ENCODE measurements at regions not wholly inside any gene's neighbourhood (a gene's known extent, or its start where the extent isn't known, plus 50 kb on each side); places are given as distances from the start of the nearest gene placed in this dataset.

DNA sequence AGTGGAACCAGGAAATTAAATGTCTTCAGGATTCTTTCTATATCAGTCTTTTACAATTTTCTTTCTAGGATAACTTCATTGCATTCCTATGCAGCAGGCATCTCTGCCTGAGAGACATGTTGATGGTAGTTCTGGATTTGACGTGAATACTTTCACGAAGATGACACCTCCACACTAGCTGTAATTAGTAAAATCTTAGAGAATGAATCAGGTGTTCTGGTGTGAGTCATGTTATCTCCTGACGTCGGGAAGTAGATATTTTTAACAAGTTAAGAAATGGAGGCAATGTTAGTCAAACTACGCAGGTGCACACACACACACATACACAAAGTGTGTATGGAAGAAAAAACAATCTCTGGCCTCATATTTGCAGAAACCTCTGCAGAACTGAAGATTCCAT, 1661.3 kb upstream of the MIR17HG start:
- DNase-seq = no peak

DNA sequence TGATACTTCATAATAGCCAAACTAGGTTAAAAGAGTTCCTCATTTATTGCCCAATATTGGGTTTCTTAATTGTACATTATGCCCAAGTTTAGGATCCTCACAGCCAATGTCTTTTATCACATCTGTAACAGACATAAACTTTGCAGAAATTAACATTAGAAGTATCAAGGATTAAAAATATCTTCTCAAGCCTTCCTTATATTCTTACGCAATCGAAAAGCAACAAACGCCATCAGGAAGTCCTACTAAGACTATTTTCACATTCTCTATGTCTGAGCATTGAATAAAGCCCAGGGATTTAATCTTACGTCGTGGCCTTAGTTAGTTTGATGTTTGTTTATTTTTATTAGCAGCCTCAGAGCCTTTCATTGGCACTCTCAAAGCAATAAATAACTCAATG, 1660.4 kb upstream of the MIR17HG start:
- DNase-seq = no peak

DNA sequence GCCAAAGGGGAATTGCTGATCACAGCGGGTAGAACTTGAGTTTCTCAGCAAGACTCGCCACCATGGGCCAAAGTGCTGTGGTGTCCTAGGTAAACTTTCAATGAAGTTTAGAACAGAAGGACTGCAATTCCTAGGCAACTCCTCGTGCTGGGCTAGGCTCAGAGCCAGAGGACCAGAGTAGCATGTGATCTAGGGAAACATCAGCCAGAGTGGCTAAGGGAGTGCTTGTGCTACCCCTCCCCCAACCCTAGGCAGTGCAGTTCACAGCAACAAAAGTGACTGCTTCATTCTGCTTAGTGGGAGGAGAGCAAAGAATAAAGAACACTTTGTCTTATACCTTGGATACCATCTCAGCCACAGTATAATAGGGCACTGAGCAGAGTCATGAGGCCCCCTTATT, 1658.6 kb upstream of the MIR17HG start:
- DNase-seq = no peak

DNA sequence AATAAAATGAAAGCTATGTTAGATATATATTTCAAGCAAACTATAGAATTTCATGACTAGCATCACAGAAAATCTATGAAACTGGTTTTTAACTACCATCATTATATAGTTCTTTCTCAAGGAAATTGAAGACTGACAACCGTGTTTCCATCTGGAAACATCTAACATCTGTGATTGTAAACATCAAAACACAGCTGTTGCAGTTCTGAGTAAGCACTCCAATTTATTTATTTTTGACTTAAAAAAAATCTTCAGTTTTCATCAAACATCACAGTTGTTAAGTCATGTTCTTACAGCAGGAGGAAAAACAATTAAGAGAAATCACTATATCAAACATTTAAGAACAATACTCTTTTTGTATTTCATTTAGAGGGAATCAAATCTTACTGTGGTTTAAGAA, 1653.0 kb upstream of the MIR17HG start:
- no peak for DNase-seq

DNA sequence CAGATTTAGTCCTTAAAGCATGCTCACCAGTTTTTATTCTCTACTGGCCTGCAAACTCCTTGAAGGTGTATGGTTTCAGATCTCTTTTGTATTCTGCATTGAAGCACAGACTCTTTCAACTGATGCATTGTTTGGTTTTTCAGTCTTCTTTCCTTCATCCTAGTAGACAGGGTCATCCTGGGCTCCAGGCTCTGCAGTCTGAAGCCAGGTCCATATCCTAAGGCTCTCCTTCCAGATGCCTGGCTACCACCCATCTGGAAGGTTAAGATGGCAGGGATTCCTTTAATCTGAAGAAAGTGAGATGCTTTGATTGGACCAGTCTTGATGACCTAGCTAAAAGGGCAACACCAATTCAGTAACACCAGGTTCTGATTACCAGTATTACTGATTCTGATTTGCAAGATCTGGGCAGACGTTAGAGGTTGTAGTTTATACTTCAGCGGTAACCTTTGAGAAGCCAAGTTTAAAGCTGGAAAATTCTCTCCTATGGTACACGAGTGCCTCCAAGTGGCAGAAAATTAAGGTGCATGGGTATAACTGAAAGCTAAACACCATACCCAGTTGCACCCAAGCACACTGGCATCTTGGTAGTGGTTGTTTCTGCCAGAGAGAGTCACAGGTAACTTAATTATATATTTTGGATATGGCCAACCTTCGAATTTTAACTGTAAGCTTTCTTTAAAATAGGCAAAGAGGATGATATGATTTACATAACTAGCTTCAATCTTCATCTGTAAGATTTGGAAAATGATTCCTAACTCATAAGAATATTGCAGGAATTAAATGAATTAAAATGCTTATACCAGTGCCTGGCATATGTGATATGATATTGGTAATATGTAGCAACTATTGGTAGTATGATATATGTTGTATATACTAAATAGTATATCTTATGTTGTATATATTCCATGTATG, 1651.9 kb upstream of the MIR17HG start:
- DNase-seq = no peak

DNA sequence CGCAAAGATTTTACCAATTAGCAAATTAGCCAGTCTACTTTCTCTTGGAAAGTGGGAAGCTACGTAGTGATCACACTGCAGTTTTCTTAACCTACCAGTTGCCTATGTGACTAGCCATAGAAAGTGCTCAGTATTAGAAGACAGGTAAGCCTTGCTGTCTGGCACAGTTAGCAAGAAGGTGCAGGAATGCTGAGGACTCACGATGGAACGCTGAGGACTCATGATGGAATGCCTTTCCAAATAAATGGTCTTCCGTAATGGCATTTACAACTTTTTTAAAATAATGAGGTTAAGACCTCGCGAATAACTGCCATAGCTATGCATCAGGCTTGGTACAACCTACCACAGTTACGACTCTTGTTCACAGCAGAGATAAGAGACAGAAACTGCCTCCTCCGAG, 1645.6 kb upstream of the MIR17HG start:
- DNase-seq = no peak

DNA sequence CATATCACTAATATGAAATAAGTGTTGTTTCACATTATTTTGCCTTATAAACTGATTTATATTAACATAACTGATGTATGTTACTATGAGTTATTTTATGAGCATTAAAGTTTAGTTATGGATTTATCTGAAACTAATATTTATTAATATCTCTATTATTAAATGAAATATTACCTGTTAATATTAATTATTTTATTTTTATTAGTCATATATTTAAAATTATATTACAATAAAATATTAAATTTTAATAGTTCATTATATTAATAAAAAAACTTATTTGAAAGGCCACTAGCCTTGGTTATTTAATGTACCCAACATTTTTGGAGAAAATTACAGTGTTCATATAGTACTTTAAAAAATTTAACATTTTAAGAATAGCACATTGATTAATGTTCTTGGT, 1643.4 kb upstream of the MIR17HG start:
- DNase-seq = no peak

DNA sequence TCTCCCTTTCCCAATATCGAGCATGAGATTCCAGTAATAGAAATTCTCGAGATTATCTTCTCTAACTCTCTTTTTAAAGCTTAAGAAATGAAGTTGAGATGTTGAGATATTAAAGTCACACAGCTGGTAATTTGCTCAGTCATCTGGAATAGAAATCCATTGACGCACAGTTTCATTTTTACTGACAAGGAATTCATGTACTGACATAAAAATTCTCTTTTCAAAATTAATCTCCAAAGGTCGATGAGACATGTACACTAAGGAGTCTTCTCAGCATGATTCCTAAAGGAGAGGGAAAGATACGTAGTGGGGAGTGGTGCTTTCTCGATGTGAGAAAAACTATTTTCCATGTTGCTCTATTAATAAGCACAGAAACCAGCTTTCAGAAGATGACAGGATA, 1639.5 kb upstream of the MIR17HG start:
- DNase-seq = no peak

DNA sequence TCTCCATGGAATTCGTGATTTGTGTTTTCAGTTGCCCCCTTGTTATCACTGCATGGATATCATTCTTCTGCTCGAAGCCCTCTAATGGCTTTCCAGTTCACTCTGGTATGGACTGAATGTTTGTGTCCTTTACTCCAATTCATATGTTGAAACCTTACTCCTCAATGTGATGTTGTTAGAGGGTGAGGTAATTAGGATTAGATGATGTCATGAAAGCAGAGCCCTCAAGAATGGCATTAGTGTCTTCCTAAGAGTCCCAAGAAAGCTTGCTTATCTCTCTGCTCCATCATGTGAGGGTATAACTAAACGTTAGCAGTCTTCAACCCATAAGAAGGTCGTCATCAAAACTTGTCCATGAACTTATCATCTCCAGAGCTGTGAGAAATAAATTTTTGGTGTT, 1626.3 kb upstream of the MIR17HG start:
- DNase-seq = no peak

DNA sequence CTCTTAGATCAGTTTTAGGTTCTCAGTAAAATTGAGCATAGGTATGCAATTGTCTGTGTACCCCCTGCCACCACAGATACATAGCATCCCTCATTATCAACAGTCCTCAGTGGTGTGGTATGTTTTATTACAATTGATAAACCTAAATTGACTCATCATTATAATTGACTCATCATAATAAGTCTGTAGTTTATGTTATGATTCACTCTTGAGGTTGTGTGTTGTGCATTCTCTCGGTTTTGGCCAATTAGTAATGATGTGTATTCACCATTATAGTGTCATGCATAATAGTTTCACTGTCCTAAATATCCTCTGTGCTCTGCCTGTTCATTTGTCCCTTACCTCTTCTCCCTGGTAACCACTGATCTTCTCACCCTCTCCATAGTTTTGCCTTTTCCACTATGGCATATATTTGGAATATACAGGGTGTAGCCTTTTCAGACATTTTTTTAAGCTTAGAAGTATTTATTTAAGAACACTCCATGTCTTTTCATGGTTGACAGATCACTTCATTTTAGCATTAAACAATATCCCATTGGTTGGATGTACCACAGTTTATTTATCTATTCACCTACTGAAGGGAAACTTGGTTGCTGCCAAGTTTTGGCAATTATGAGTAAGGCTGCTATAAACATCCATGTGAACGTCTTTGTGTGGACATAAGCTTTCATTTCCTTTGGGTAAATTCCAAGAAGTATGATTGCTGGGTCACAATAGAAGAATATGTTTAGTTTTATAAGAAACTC, 1620.6 kb upstream of the MIR17HG start:
- no peak for DNase-seq

DNA sequence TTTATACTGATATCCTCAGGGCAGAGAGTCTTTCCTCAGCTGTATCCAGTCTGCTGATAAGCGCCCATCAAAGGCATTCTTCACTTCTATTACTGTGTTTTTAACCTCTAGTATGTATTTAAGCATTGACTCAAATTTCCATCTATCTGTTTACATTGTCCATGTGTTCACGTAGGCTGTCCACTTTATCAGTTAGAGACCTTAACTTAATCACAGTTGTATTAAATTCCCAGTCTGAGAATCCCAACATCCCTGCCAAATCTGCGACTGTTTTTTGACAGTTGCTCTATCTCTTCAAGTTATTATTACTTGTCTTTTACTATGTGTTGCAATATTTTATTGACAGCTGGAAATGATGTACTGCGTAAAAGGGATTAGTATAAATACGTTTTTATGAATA, 1613.7 kb upstream of the MIR17HG start:
- DNase-seq = no peak

DNA sequence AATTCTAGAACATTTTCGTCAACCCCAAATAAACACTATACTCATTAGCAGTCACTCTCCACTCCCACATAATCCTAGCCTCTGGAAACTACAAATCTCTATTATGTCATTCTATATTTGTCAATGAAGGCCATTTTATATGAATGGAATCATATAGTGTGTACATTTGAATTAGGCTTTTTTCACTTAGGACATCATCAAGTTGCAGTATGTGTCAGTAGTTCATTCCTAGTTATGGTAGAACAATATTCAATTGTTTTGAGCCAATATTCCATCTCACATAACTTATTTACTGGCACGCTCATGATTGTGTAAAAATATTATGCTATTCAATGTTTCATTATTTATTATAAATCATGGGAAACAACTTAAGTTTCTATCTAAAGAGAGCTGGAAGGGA, 1610.4 kb upstream of the MIR17HG start:
- no peak for DNase-seq

DNA sequence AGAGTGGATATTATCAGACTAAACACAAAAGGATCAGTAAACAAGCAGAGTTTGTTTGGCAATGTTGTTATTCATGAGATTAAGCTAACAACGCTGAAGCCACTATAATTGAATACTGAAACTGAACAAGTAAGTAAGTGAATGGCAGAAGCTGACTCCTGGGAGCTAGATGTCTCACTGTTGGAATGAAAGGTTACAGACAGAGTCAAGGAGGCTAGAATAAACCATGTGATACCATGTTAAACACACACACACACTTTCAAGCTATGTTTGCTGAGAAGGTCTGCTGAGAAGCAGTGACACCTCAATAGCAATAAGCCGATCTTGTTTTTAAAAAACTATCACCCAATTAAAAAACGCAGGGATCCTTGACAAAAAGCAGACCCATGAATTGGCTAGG, 1609.4 kb upstream of the MIR17HG start:
- DNase-seq = no peak

DNA sequence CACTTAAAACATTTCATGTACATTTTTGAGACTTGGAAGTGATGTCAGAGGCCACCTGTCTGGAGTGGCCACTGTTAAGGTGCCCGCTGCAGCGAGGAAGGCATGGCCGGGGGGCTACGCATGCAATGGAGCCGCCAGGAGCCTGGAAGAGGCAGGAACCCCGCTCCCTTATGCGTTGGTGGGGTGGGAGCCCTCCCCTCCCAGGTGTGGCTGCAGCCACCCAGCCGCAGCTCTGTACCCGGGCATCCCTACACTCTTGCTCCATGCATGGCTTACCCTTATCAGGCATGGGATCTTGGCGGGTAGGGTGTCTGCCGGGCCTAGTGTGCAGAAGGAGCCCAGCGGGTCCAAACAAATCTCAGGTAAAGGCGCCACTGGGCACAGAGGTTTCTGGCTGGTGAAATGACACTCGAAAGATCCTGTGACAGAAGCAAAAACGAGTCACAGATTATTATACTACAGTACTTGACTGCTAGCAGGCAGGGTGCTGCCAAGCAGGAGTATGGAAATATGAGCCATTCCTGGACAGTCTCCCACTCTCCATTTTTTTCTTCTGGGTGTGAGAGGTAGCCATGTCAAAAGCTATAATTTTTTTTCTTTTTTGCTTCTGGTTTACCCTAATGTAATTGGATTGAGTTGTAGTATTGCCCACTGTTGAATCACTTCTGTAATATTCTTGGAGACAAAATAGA, 1606.3 kb upstream of the MIR17HG start:
- no peak for DNase-seq

DNA sequence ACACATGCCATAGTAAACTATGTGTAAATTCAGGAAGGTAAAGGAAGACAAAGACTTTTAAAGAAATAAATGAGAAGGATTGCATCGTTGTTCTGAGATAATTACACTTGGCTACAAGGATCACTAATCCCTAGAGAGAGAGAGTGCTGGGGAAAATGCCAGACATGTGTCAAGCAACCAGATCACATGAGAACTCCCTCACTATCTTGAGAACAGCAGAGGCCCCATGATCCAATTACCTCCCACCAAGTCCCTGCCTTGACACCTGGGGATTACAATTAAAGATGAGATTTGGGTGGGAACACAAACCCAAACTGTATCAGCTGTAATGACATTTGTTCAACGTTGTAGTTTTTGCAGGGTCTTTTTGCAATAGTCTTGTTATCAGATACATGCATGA, 1600.9 kb upstream of the MIR17HG start:
- no peak for DNase-seq

DNA sequence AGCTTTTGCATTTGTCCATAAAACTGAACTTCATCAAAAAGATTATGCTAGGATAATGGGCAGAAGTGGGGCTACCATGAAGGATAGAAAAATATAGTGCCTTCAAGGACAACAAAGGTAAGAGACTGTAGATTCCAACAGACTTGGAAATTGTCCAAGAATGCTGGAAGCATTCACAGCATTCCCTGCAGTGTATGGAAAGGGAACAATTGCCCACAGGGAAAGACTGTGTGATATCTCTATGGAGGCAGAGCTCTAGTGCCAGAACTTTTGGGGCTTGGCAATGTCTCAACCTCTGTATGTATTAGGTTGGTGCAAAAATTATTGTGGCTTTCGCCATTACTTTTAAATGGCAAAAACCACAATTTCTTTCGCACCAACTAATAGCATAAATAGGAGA, 1598.8 kb upstream of the MIR17HG start:
- DNase-seq = no peak

DNA sequence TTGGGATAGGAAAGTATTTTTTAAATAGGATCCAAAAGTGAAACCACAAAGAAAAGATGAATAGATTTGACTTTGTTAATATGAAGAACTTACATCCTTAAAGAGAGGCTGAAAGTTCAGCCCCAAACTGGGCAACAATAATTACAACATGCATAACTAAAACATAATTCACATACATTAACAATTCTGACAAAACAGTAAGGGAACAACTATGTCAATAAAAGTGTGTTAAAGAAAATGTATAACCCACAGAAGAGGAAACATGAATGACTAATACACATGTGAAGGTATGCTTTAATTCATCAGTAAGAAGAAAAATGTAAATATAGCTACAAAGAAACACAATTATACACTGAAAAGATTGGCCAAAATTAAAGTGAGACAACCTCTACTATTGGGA, 1597.6 kb upstream of the MIR17HG start:
- DNase-seq = no peak

DNA sequence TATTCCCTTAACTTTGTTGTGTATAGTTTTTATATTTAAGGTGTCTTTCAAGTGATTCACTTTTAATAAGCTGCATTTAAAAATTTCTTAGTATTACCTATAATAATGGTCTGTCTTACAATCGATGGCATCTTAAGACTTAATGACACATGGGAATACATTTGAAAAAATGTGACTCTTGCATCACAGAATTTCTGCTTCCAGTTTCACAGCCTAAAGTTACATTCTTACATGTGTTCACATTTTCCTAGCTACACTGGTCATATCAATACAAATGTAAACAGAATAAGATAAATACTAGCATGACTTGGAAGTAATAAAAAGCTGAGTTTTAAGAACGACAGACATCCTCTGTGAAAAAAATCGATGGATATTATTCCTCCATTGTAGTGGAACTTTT, 1597.1 kb upstream of the MIR17HG start:
- no peak for DNase-seq

DNA sequence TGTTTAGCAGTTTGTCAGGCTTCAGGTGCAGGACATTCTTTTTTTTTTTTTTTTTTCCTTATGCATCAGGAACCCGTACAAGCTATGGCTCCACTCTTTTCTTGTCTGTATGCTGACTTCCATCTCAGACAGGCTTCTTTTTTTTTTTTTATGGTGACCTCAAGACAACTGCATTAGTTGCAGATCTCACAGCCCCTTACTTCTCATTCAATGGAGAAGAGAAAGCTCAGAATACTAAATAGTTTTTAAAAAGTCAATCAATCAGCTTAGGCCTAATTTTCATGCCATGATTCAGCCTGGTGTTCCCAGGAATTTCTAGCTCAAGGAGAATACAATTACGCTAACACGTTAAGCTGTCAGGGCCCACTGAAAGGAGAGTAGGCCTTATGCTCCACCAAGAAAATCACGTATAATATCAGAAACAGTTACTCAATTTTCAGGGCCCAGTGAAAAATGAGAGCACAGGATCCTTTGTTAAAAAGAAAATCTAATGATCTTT, 1596.0 kb upstream of the MIR17HG start:
- no peak for DNase-seq

DNA sequence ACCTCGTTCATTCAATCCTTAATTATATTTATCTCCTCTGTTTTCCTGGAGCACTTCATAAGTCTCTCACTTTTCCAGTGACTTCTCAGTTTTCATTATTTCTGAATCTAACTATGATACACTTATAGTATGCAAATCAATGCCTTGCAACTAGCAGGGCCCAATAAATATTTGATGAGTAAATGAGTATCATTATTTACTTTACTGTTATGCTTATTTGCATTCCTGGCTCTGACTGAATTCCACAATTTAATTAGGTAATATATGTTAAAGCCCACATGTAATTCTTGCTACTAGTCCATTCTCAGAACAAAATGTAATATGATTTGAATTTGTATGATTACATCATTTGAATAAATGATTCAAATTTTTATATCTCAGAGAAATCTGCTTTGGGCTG, 1595.1 kb upstream of the MIR17HG start:
- DNase-seq = no peak

DNA sequence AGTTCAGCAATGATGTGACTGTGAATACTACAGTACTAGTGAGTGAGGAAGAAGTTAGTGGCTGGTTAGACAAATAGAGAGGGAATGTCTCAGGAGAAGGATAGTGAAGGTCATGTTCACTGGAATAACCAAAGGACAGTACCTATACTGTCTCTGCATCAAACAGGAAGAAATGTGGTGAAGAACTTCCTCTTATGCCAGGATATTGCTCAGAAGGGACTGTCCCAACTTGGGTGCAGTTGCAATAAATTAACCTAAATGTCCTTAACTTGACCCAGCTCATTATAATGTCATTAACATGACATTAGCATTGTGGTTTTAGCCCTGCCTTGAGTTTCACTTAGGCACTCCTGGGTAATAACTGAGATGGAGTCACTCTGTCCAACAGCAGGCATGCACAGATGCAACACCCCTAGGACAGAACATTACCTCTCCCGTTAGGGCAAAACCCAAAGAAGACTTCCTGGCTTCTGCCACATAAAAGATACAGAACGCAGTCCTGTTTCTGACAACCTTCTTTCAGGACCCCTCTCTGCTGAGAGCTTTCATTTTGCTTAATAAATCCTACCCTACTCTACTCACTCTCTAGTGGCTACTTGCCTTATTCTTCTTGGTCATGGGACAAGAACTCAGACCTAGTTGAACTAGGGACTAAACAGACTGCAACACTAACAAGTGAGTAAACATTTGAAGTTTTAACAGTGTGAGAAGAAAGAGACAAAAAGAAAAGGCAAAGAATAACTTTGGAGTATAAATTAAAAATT, 1591.6 kb upstream of the MIR17HG start:
- DNase-seq = no peak

DNA sequence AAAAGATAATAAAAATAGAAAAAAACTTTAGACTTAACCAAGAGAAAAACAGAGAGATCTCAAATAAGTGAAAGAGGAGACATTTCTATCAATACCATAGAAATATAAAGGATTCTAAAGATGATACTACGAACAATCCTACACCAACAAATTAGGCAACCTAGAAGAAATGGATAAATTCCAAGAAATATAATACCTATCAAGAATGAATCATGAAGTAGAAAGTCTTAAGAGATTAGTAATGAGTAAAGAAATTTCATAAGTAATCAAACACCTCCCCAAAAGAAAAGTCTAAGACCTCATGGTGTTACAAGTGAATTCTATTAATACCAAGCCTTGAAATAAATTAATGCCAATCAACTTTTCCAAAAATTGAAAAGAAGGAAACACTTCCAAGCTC, 1584.5 kb upstream of the MIR17HG start:
- DNase-seq = no peak

DNA sequence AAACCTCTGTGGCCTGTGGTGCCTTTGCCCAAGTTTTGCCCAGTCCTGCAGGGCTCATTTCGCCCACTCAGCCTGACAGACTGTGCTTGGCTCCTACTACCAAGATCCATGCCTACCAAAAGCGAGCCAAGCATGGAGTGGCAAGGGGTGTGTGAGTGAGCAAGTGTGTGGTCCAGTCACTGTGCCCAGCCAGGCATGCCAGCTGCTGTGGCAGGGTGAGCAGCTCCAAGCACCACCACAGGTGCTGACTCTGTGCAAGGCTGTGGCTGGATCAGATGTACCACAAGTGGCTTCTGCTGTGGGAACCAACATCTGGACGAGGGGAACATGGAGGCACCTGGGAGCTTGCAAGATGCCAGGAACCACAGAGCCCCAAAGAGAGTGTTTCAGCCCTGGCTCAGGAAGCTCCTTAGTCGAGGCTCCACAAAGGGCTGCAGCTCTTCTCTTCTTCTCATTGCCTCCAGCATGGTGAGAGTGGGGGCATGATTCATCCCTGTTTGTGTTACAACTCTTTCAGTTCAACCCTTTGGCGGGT, 1564.2 kb upstream of the MIR17HG start:
- no peak for DNase-seq

Measured in activated effector memory CD4-positive, alpha-beta T cell treated with anti-CD3 and anti-CD28 coated beads, Interleukin-2, amount 50 U/mL, for 16 hours (primary cell).